Activated CD4-positive, alpha-beta T cell treated with anti-CD3 and anti-CD28 coated beads for 1 hour (primary cell): ENCODE measurements at regions not wholly inside any gene's neighbourhood (a gene's known extent, or its start where the extent isn't known, plus 50 kb on each side); places are given as distances from the start of the nearest gene placed in this dataset.
"Not testable (repeated sequence)": the region's sequence is repeated elsewhere in the genome, so short reads cannot be mapped to it uniquely, and the experiment has no call there.

Source experiments
- DNase-seq: peaks from one replicate; pipeline ENCODE4 v3.0.0-alpha.2; 2020

GRCh38 chr10:28449382-28449781, 83.5 kb upstream of the WAC start:
- DNase-seq, result no peak

GRCh38 chr10:28449926-28450325, 83.0 kb upstream of the WAC start:
- DNase-seq, result no peak

GRCh38 chr10:28453926-28454325, 79.0 kb upstream of the WAC start:
- no peak for DNase-seq

- DNase-seq, result no peak
Observed at GRCh38 chr10:28457110-28457509, 75.8 kb upstream of the WAC start.

DNA sequence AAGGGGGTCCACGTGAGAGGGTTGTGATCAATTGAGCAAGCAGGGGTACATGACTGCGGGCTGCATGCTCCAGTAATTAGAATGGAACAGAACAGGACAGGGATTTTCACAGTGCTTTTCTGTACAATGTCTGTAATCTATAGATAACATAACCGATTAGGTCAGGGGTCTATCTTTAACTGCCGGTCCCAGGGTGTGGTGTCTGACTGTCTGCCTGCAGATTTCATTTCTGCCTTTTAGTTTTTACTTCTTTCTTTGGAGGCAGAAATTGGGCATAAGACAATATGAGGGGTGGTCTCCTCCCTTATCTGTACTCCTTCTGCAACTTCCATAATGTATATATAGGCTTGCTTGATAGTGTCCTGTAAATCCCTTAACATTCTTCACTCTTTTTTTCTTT, 75.0 kb upstream of the WAC start:
- not testable (repeated sequence) for DNase-seq

- no peak for DNase-seq
Observed at GRCh38 chr10:28459453-28460144, 73.3 kb upstream of the WAC start.

- DNase-seq, result no peak
Observed at GRCh38 chr10:28463141-28463540, 69.8 kb upstream of the WAC start.

GRCh38 chr10:28463676-28464395, 69.1 kb upstream of the WAC start:
- DNase-seq, result no peak

GRCh38 chr10:28467615-28468014, 65.3 kb upstream of the WAC start:
- DNase-seq, result no peak

DNA sequence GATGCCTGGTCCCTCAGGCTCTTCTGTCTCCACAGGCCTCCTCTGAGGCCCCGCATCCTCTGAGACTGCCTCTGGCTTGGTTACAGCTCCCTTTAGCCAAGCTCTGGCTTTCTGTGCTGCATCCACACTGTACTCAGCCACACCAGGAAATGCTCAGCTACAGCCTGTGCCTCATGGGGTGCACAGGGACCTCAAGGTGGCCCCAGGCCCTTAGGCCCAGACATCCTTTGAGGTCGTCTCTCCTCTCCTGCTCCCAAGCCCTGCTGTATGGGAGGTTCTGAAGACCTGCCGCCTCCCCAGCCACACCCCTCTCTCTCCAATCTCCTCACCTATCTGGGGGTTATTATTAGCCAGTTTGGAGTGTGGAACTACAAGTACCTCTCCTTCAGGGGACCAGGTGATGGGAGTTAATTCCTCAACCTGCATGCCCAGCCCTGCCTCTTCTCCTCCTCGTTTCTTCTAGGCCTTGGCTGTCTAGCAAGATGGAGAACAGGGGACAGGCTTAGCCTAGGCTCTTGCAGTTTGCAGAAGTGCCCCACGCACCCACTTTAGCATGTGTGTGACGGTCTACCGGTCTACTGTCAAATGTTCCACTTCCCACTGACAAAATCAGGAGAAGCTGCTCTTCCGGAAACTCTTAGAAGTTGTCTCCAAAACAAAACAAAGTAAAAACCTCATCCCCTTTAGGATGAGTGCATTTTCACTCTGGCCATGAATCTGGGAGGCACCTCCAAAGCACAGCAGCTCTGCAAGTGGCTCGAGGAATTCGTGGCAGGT, 64.0 kb upstream of the WAC start:
- DNase-seq, result no peak

GRCh38 chr10:28470873-28471651, 61.9 kb upstream of the WAC start:
- DNase-seq, result no peak

DNA sequence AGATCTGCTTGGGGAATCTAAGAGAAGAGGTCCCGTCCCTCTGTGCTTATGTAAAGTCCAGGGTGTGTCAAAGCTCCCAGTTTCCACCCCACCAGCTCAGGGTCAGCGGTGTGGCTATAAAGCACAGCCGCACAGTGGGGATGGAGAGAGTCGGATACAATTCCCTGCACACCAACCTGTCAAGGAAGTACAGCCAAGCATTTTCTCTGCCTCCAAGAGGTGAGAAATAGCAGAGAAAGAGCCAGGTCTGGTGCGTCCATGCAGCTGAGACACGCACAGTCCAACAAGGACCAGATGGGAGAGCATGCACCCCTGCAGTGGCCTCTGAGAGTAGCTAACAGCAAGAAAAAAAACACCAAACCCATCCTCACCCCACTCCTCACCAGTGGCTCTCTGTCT, 61.3 kb upstream of the WAC start:
- DNase-seq, result no peak

- no peak for DNase-seq
Observed at GRCh38 chr10:28478646-28479045, 54.3 kb upstream of the WAC start.

DNA sequence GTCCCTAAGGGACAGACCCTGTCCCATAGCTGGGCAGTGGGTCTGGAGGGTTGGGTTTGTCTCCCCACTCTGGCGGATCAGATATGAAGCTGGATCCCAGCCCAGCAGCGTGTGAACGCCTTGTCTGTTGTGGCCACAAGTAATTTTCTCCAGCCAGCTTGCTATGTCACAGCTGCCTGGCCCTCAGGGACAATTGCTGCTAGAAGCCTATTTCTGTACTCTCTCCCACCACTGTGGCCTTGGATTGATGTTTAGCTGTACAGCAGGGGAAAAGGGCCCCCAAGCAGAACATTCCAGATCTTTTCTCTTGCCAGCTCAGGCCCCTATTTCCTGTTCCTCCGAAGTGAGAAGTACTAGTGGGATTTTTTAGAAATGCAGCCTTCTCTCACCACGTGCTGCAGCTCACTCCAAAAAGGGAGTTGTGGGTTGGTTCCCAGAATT, 53.5 kb upstream of the WAC start:
- no peak for DNase-seq

DNA sequence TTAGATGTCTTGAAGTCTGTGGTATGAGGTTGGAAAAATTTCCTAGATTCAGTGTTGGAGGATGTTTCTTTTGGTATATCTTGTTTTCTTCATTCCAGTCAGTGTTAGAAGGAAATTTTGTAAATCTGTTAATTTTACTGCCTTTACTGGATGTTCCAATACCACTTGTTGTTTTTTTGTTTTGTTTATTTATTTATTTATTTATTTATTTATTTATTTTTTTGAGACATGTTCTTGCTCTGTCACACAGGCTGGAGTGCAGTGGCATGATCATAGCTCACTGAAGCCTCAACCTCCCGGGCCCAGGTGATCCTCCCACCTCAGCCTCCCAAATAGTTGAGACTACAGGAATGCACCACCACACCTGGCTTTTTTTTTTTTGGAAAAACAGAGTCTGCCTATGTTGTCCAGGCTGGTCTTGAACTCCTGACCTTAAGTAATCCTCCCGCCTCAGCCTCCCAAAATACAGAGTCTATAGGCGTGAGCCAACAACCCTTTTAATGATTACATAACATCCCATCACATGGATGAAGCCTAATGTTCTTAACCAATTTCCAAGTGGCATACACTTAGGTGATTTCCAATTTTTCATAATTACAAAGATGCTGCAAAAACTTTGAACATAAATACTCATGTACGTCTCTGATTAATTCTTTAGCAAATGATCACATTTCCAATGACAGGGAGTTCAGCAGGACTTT, 52.8 kb upstream of the WAC start:
- DNase-seq, result no peak

- DNase-seq, result no peak
Observed at GRCh38 chr10:28480628-28480965, 52.3 kb upstream of the WAC start.

GRCh38 chr10:28481346-28481745, 51.6 kb upstream of the WAC start:
- not testable (repeated sequence) for DNase-seq

DNA sequence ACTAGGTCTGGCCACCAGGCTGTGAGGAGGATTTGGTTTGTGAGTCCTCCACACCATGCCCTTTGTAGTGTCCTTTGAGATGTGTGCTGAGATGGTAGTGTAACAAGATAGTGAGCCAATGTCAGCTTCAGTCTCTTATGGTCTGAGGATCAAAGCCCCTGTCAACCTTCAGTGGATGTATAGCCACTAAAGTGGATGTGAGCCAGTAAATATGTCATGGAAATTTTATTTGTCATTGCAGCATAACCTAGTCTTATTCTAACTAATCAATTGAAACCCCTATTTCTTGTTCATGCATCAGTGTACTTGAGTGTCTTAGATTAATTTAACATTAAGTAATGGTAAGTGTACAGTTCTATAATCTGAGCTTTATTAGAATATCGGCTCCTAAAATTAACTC, 51.0 kb upstream of the WAC start:
- no peak for DNase-seq
